GM10266 (cell line): ENCODE measurements at regions not wholly inside any gene's neighbourhood (a gene's known extent, or its start where the extent isn't known, plus 50 kb on each side); places are given as distances from the start of the nearest gene placed in this dataset.

ENCODE experiments used
- DNase-seq: peaks from one replicate; pipeline ENCODE4 v3.0.0; 2012; ENCODE audit errors: extremely low spot score
- CTCF ChIP-seq: IDR thresholded peaks from 2 replicates; pipeline ENCODE4 v1.5.1; 2012; ENCODE audit warnings: mild to moderate bottlenecking, low read depth; ENCODE audit not compliant: control insufficient read depth, insufficient read depth; ENCODE audit errors: missing control alignments

- no peak for TF ChIP-seq CTCF
- no peak for DNase-seq
Measured at GRCh38 chr4:36509845-36510244, 228.4 kb downstream of the DTHD1 start.

GRCh38 chr4:36511785-36512184, 230.4 kb downstream of the DTHD1 start:
- no peak for TF ChIP-seq CTCF

GRCh38 chr4:36516522-36517095, 235.2 kb downstream of the DTHD1 start:
- TF ChIP-seq CTCF = no peak
- no peak for DNase-seq

More at GRCh38 chr4:36511785-36512184, 230.4 kb downstream of the DTHD1 start:
- DNase-seq = no peak

DNA sequence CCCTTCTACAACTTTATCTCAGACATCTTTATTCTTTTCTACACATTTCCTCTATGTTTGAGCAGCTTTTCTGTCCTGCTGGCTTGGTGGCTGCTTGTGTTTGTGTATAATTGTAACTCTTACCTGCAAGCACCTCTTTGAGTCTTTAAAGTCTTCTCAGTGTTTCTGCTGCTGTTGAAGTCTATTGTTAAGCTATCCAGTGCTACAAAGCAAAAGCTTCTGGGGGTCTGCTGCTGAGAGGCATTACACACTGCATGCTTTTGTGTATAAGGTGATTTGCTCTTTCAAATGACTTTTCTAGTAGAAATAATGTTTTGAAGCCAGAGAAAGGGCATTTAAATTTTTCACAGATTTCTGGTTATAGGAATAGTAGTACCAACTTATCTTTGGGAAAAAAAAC, 241.8 kb downstream of the DTHD1 start:
- no peak for DNase-seq
- no peak for TF ChIP-seq CTCF

DNA sequence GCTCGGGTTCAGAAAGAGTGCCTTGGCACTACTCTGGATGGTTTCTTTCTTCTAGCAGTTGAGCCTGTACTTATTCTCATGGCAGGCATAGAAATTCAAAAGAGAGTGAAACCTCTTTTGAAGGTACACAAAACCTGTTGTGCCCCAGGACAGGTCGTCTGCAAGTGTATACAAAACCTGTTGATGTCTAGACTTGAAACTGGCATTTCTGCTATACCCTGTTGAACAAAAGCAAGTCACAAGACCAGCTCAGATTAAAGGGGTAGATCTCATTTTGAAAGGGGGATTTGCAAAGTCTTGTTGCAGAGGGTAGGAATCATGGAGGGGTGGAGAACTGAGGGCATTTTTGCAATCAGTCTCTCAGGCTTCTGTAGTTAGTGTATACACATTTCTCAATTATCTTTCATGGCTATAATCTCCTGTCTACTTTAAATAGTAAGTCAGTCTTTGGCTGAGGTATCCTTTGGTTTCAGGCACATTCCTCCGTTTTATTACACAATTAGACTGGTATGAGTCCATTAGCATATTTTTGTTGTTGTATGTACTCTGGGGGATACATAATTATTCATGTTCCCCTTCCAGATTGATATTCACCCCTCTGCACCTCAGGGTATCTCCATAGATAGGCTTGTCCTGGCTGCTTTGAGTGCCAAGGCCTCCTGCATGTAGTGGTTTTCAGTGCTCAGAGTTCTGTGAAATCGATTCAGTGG, 251.4 kb downstream of the DTHD1 start:
- TF ChIP-seq CTCF = no peak
- no peak for DNase-seq

DNA sequence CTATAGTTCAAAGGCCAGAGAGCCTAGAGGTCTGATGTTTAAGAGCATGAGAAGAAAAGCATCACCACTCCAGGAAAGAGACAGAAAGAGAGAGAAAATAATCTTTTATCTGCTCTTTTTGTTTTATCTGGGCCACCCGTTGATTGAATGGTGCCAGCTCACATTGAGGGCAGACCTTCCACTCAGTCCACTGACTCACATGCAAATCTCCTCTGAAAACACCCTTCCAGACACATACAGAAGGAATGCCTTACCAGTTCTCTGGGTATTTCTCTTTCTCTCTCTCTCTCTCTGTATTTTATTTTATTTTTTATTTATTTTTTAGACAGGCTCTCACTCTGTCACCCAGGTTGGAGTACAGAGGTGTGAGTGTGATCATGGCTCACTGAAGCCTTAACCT, 252.5 kb downstream of the DTHD1 start:
- DNase-seq = no peak
- TF ChIP-seq CTCF = no peak

- TF ChIP-seq CTCF = no peak
- no peak for DNase-seq
Measured at GRCh38 chr4:36547383-36547782, 266.0 kb downstream of the DTHD1 start.
